ENCODE measurements at regions not wholly inside any gene's neighbourhood (a gene's known extent, or its start where the extent isn't known, plus 50 kb on each side); places are given as distances from the start of the nearest gene placed in this dataset.

- TF ChIP-seq CTCF (IDR thresholded peaks at IDR 0.05 in 4 of 5, conservative IDR thresholded peaks at IDR 0.05 in 1 of 5) (no peak), POLR2A (IDR thresholded peaks at IDR 0.05) (no peak)
These were observed 90.4 kb upstream of the PARD3B start for GRCh38 chr2:204454672-204455380.
